ENCODE measurements at regions not wholly inside any gene's neighbourhood (a gene's known extent, or its start where the extent isn't known, plus 50 kb on each side); places are given as distances from the start of the nearest gene placed in this dataset.

DNA sequence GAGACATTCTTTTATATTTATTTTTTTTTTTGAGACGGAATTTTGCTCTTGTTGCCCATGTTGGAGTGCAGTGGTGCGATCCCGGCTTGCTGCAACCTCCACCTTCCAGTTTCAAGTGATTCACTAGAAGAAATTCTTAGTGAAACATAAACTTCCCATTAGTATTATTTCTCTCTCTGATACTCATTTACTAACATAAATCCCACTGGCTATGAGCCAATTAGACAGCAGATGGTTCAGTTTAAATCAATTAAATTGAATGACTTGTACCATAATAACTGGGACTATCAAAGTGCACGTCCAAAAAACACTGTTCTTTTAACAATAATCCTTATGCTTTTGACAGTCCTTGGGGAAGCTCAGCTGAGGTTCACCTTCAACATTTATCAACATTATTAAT lies 111.2 kb upstream of the PTCHD4 start:
- H3K36me3 ChIP-seq, result no peaks in the 10 kb centered on the region
- no peak for ATAC-seq
- TF ChIP-seq POLR2AphosphoS5 (IDR thresholded peaks at IDR 0.05) (no peak), EP300 (IDR thresholded peaks at IDR 0.05) (no peak), POLR2A (IDR thresholded peaks at IDR 0.05) (no peak)
- TF ChIP-seq, protein P1, sequence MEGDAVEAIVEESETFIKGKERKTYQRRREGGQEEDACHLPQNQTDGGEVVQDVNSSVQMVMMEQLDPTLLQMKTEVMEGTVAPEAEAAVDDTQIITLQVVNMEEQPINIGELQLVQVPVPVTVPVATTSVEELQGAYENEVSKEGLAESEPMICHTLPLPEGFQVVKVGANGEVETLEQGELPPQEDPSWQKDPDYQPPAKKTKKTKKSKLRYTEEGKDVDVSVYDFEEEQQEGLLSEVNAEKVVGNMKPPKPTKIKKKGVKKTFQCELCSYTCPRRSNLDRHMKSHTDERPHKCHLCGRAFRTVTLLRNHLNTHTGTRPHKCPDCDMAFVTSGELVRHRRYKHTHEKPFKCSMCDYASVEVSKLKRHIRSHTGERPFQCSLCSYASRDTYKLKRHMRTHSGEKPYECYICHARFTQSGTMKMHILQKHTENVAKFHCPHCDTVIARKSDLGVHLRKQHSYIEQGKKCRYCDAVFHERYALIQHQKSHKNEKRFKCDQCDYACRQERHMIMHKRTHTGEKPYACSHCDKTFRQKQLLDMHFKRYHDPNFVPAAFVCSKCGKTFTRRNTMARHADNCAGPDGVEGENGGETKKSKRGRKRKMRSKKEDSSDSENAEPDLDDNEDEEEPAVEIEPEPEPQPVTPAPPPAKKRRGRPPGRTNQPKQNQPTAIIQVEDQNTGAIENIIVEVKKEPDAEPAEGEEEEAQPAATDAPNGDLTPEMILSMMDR (IDR thresholded peaks at IDR 0.05), result no peak
- no peaks in the 10 kb centered on the region for H3K4me1 ChIP-seq
- no peaks in the 10 kb centered on the region for H3K9me3 ChIP-seq
- H3K27ac ChIP-seq, result no peak overlapping the region
- 47 to 49% methylated on average over 4 of the region's 4 CpGs for WGBS, 2 donors (ENCODE audit: low coverage in 1 of 2)
- no peak overlapping the region for H3K4me3 ChIP-seq
- H3K27me3 ChIP-seq, result no peaks in the 10 kb centered on the region

DNA sequence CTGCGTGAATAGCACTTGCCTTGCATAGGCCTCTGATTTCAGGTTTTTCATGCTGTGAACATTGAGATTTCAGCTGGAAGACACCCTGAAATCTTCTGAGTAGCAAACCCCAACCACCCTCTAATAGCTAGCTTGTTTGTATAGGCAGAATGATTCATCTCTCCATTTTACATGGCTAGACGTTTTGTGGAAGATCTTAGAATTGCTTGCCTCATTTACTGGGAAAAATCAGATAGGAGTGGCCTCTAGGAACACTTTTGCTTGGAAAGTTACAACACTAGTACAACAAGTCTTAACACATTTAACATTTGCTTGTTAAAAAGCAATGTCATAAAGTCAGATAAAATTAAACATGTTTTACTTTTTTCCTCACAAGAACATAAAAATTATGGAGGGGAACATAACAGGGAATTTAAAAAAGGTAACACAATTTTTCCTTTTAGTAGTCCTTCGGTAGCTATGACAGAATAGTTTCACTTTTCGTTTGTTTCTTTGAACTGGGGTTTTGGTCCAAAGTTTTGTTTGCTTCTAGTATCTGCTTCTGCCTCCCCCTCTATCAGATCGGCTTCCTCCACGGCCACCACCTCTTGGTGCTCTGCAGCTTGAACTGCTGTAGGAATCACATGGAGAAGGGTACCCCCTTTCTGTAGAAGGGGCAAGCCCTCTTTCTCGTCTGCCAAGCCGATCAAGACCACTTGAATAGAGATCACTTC lies 102.2 kb upstream of the PTCHD4 start:
- Histone ChIP-seq H3K9me3 (peaks cover 0 to 4% (median 0%) of the 10 kb centered on the region in 3 donors), H3K4me3 (no peak overlapping the region), H3K27me3 (no peaks in the 10 kb centered on the region), H3K4me1 (no peaks in the 10 kb centered on the region), H3K36me3 (no peaks in the 10 kb centered on the region), H3K27ac (no peak overlapping the region)
- no peak for ATAC-seq
- no peak for TF ChIP-seq POLR2A (IDR thresholded peaks at IDR 0.05)
- no peak for TF ChIP-seq EP300 (IDR thresholded peaks at IDR 0.05)
- TF ChIP-seq POLR2AphosphoS5 (IDR thresholded peaks at IDR 0.05), result no peak
- TF ChIP-seq, protein P1 (IDR thresholded peaks at IDR 0.05), result no peak
- 81 to 85% methylated on average over 4 to 8 of the region's 8 CpGs for WGBS, 2 donors (ENCODE audit: low coverage in 1 of 2)

DNA sequence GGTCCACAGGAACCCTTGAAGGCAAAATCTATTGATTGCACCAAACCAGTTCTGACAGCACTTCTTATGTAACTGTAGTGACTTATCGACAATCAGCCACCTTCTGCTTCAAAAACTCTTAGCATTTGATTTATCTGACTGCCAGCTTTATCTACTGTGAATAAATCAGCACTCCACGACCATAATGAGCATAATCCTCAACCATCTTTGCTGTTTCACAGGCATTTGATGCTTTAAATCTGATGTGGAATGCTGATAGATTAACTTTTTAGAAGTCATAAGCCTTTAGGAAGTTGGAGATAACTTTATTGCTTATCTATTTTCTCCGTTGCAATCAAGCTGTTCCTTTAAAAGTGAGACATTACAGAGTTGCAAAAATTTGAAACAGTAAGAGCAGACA lies 101.5 kb upstream of the PTCHD4 start:
- H3K27me3 ChIP-seq, result no peaks in the 10 kb centered on the region
- no peak for ATAC-seq
- no peaks in the 10 kb centered on the region for H3K4me1 ChIP-seq
- H3K27ac ChIP-seq, result no peak overlapping the region
- no peak overlapping the region for H3K4me3 ChIP-seq
- no peaks in the 10 kb centered on the region for H3K36me3 ChIP-seq
- H3K9me3 ChIP-seq, result peaks cover 0 to 4% (median 0%) of the 10 kb centered on the region in 3 donors
- WGBS, 2 donors (ENCODE audit: low coverage in 1 of 2), result 30 to 57% methylated on average over 3 of the region's 3 CpGs
- TF ChIP-seq POLR2AphosphoS5 (IDR thresholded peaks at IDR 0.05), result no peak
- TF ChIP-seq, protein P1 (IDR thresholded peaks at IDR 0.05), result no peak
- no peak for TF ChIP-seq POLR2A (IDR thresholded peaks at IDR 0.05)
- no peak for TF ChIP-seq EP300 (IDR thresholded peaks at IDR 0.05)

DNA sequence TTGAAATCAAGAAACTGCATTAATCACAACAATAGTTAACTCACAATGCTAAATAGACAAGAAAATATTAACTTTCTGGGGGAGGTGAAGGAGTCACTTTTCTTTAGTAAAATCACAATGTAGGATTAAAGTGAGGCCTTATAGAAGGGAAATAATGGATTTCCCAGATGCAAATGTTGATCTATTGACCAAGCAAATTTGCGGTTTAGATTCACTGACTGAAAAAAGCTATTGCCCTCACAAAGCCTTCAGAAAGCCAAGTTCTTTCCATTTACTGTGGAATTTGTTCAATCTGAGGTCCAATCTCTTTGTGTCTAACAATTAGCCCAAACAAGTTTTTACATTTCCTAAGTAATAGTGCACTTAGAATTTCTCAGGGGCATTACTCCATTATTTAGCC lies 95.1 kb upstream of the PTCHD4 start:
- ATAC-seq, result no peak
- H3K4me1 ChIP-seq, result no peaks in the 10 kb centered on the region
- no peak overlapping the region for H3K4me3 ChIP-seq
- no peaks in the 10 kb centered on the region for H3K27me3 ChIP-seq
- peaks cover 0 to 5% (median 0%) of the 10 kb centered on the region in 3 donors for H3K9me3 ChIP-seq
- no peaks in the 10 kb centered on the region for H3K36me3 ChIP-seq
- WGBS, 2 donors (ENCODE audit: low coverage in 1 of 2), result 57 to 71% methylated on average over 1 of the region's 1 CpG
- no peak overlapping the region for H3K27ac ChIP-seq
- TF ChIP-seq, protein P1 (IDR thresholded peaks at IDR 0.05), result no peak
- TF ChIP-seq POLR2AphosphoS5 (IDR thresholded peaks at IDR 0.05) (no peak), POLR2A (IDR thresholded peaks at IDR 0.05) (no peak)

DNA sequence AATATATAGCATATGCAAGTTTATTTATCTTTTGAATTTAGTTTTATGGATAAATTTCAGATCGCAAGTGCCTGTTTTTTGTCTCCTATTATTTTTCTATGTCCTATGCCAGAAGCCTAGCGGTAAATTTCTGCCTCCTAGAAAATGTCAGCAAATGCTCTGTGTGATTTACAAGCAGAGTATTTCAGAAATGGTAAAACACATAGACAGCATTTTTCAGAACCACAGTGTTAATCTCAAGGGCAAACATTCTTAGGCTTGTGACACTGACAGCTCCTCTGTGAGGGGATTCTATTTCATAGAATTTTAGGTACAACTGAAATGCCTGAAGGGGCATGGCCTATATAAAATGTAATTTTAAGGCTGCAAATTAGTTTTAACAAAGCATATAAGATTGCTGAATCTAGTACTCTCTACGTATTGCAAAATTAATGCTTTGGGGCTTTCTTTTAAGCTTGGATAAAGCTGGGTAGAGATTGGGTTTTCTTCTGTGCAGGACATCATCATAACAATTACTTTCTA lies 89.9 kb upstream of the PTCHD4 start:
- Histone ChIP-seq H3K9me3 (peaks cover 0 to 5% (median 0%) of the 10 kb centered on the region in 3 donors), H3K27ac (no peak overlapping the region), H3K36me3 (no peaks in the 10 kb centered on the region), H3K4me3 (no peak overlapping the region), H3K4me1 (no peaks in the 10 kb centered on the region), H3K27me3 (no peaks in the 10 kb centered on the region)
- TF ChIP-seq, protein P1 (IDR thresholded peaks at IDR 0.05), result no peak
- TF ChIP-seq EP300 (IDR thresholded peaks at IDR 0.05), result no peak
- TF ChIP-seq POLR2AphosphoS5 (IDR thresholded peaks at IDR 0.05), result no peak
- no peak for TF ChIP-seq POLR2A (IDR thresholded peaks at IDR 0.05)
- 82 to 85% methylated on average over 3 of the region's 3 CpGs for WGBS, 2 donors (ENCODE audit: low coverage in 1 of 2)
- ATAC-seq, result no peak

All from gastroesophageal sphincter (tissue), 4 donors.